ENCODE measurements at regions not wholly inside any gene's neighbourhood (a gene's known extent, or its start where the extent isn't known, plus 50 kb on each side); places are given as distances from the start of the nearest gene placed in this dataset.

DNA sequence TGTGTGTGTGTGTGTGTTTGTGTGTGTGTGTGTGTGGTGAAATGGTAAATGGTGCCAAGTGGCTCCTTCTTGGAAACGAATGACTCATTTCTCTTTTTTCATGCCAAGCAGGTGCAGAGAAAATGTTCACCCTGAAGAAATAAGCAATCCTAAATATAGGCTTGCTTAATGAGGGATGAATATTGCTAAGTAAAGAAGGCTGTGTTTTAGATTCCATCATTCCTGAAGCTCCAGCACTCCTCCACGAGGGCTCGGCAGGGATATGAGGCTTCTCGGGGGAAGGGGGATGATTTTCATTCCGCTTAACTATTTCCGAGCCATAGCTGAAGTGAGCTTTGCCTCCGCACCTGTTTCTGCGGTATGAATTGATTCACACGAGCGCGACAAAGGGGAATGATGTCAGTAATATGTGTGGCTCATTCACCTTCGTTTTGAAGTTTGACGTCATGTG is 72.9 kb downstream of the TSN start:
- H4K20me1 ChIP-seq (ENCODE audit: insufficient read depth, low read length): no peaks in the 10 kb centered on the region
- TF ChIP-seq, protein P1, sequence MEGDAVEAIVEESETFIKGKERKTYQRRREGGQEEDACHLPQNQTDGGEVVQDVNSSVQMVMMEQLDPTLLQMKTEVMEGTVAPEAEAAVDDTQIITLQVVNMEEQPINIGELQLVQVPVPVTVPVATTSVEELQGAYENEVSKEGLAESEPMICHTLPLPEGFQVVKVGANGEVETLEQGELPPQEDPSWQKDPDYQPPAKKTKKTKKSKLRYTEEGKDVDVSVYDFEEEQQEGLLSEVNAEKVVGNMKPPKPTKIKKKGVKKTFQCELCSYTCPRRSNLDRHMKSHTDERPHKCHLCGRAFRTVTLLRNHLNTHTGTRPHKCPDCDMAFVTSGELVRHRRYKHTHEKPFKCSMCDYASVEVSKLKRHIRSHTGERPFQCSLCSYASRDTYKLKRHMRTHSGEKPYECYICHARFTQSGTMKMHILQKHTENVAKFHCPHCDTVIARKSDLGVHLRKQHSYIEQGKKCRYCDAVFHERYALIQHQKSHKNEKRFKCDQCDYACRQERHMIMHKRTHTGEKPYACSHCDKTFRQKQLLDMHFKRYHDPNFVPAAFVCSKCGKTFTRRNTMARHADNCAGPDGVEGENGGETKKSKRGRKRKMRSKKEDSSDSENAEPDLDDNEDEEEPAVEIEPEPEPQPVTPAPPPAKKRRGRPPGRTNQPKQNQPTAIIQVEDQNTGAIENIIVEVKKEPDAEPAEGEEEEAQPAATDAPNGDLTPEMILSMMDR (IDR thresholded peaks at IDR 0.05): no peak
- H3K27me3 ChIP-seq (ENCODE audit: control insufficient read depth in 2 of 2, insufficient read depth in 2 of 2, low read length in 2 of 2): no peaks in the 10 kb centered on the region
- no peak for DNase-seq
- no peaks in the 10 kb centered on the region for H3K4me1 Mint-ChIP-seq
- no peak overlapping the region for H3K4me3 ChIP-seq (replicated peaks in 1 of 3; ENCODE audit: low read depth in 2 of 3, low read length in 3 of 3)
- no peaks in the 10 kb centered on the region for H3K36me3 ChIP-seq (replicated peaks in 1 of 2; ENCODE audit: control insufficient read depth in 1 of 2, insufficient read depth in 2 of 2, low read length in 2 of 2)
- H3K4me1 ChIP-seq (ENCODE audit: control insufficient read depth in 1 of 2, insufficient read depth in 2 of 2, low read length in 2 of 2): no peaks in the 10 kb centered on the region
- H3K9me3 ChIP-seq (replicated peaks in 1 of 2; ENCODE audit: control insufficient read depth in 1 of 2, insufficient read depth in 1 of 2, low read length in 2 of 2): no peaks in the 10 kb centered on the region
- H3K36me3 Mint-ChIP-seq: no peaks in the 10 kb centered on the region
- H3K27ac ChIP-seq (ENCODE audit: low read depth in 1 of 2, low read length in 2 of 2): no peak overlapping the region
- H3K4me3 Mint-ChIP-seq: no peak overlapping the region
- no peak overlapping the region for H2AFZ ChIP-seq (ENCODE audit: insufficient read depth, low read depth, low read length, poor library complexity, severe bottlenecking)
- 87% methylated on average over 12 of the region's 13 CpGs for WGBS (ENCODE audit: insufficient coverage)
- no peak overlapping the region for H3K4me2 ChIP-seq (replicated peaks; ENCODE audit: extremely low read depth, low read length, poor library complexity, severe bottlenecking)
- intact Hi-C loops (cut with micrococcal nuclease): no loop called here
- H3K9ac ChIP-seq (ENCODE audit: insufficient read depth, low read length, poor library complexity, severe bottlenecking): no peak overlapping the region
- no peaks in the 10 kb centered on the region for H3K9me3 Mint-ChIP-seq
- no peak overlapping the region for H3K27ac Mint-ChIP-seq
- no peaks in the 10 kb centered on the region for H3K79me2 ChIP-seq (ENCODE audit: insufficient read depth, low read length)
- peaks cover 0 to 6% (median 3%) of the 10 kb centered on the region in 3 donors for H3K27me3 Mint-ChIP-seq (ENCODE audit: low read depth in 3 of 3)

DNA sequence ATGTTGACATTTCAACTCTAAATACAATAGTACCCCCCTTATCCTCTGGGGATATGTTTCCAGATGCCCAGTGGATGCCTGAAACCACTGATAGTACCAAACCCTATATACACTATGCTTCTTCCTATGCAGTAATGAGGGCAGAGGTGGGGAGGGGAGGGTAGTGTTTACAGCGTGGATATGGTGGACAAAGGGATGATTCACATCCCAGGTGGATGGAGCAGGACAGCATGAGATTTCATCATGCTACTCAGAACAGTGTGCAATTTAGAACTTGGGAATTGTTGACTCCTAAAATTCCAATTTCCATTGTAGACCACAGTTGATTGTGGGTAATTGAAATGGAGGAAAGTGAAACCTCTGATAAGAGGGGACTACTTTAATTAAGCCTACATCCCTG is 75.4 kb downstream of the TSN start:
- Histone ChIP-seq H3K79me2 (ENCODE audit: insufficient read depth, low read length) (no peaks in the 10 kb centered on the region), H3K4me3 (replicated peaks in 1 of 3; ENCODE audit: low read depth in 2 of 3, low read length in 3 of 3) (no peak overlapping the region), H3K27me3 (ENCODE audit: control insufficient read depth in 2 of 2, insufficient read depth in 2 of 2, low read length in 2 of 2) (no peaks in the 10 kb centered on the region), H3K27ac (ENCODE audit: low read depth in 1 of 2, low read length in 2 of 2) (no peak overlapping the region), H3K36me3 (replicated peaks in 1 of 2; ENCODE audit: control insufficient read depth in 1 of 2, insufficient read depth in 2 of 2, low read length in 2 of 2) (no peaks in the 10 kb centered on the region), H3K4me1 (ENCODE audit: control insufficient read depth in 1 of 2, insufficient read depth in 2 of 2, low read length in 2 of 2) (no peaks in the 10 kb centered on the region), H3K9me3 (replicated peaks in 1 of 2; ENCODE audit: control insufficient read depth in 1 of 2, insufficient read depth in 1 of 2, low read length in 2 of 2) (no peaks in the 10 kb centered on the region), H3K4me2 (replicated peaks; ENCODE audit: extremely low read depth, low read length, poor library complexity, severe bottlenecking) (no peak overlapping the region), H4K20me1 (ENCODE audit: insufficient read depth, low read length) (no peaks in the 10 kb centered on the region), H3K9ac (ENCODE audit: insufficient read depth, low read length, poor library complexity, severe bottlenecking) (no peak overlapping the region), H2AFZ (ENCODE audit: insufficient read depth, low read depth, low read length, poor library complexity, severe bottlenecking) (no peak overlapping the region)
- TF ChIP-seq, protein P1 (IDR thresholded peaks at IDR 0.05): no peak
- Mint-ChIP-seq H3K4me3 (no peak overlapping the region), H3K27ac (no peak overlapping the region), H3K9me3 (no peaks in the 10 kb centered on the region), H3K27me3 (ENCODE audit: low read depth in 3 of 3) (peaks cover 0 to 7% (median 2%) of the 10 kb centered on the region in 3 donors), H3K4me1 (no peaks in the 10 kb centered on the region), H3K36me3 (no peaks in the 10 kb centered on the region)
- DNase-seq: no peak
- no CpG with 5 or more reads among the region's 1 CpG for WGBS (ENCODE audit: insufficient coverage)
- intact Hi-C loops (cut with micrococcal nuclease): no loop called here
